GM12891 (cell line): ENCODE measurements at regions not wholly inside any gene's neighbourhood (a gene's known extent, or its start where the extent isn't known, plus 50 kb on each side); places are given as distances from the start of the nearest gene placed in this dataset.

Experiments
- POLR2A ChIP-seq: IDR thresholded peaks from 2 replicates; pipeline ENCODE4 v1.6.1; 2011; ENCODE audit warnings: low read depth, low read length, control low read depth
- POLR2AphosphoS5 ChIP-seq: IDR thresholded peaks from 2 replicates; pipeline ENCODE4 v1.6.1; 2011; ENCODE audit warnings: low read depth, low read length, control low read depth
- POU2F2 ChIP-seq: IDR thresholded peaks from 2 replicates; pipeline ENCODE4 v1.6.1; 2011; ENCODE audit warnings: low read depth, mild to moderate bottlenecking, control low read depth, low read length, moderate library complexity
- TAF1 ChIP-seq: IDR thresholded peaks from 2 replicates; pipeline ENCODE4 v1.6.1; 2011; ENCODE audit warnings: low read depth, low read length, control low read depth

DNA sequence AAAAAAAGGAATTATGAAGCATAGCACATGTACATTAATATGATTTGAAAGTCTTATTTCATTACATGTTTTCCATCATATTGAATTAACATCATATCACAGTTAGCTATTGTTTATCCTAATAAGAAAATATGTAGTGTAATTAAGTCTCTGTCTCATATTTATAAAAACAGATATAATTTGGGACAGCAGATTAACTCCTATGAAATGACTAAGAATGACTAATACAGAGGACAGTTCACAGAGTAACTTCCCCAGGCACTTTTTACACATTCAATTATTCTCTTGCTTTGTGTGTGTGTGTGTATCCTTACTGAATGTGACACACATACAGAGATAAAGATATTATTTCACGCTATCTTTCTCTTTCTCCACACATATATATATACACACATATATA is 2400.9 kb upstream of the C9orf72 start:
- no peak for TF ChIP-seq TAF1
- TF ChIP-seq POLR2AphosphoS5 = no peak
- no peak for TF ChIP-seq POU2F2
- no peak for TF ChIP-seq POLR2A
